Calu3 (cell line): ENCODE measurements at regions not wholly inside any gene's neighbourhood (a gene's known extent, or its start where the extent isn't known, plus 50 kb on each side); places are given as distances from the start of the nearest gene placed in this dataset.

Experiments used
- BruUV-seq: library from RNA; stranded (reverse); fragments of 400-500 nt; replicated peaks from 2 replicates; lab custom pipeline; 2021; lab: Mats Ljungman, UMichigan
- CTCF ChIA-PET: fragments of 300-600 bp; sonication (Branson Sonifier 250); formaldehyde crosslinking; loops from one replicate; lab custom pipeline; 2022; ENCODE audit warnings: antibody characterized with exemption; lab: Charles Lee
- DNase-seq: peaks from one replicate; pipeline ENCODE4 v3.0.0; 2022
- H3K27ac Mint-ChIP-seq: one replicate; pipeline ENCODE4 v1.8.0; 2022; ENCODE audit warnings: mixed read lengths; ENCODE audit not compliant: unreplicated experiment
- H3K27me3 Mint-ChIP-seq: one replicate; pipeline ENCODE4 v1.8.0; 2022; ENCODE audit warnings: mixed read lengths; ENCODE audit not compliant: unreplicated experiment
- H3K36me3 Mint-ChIP-seq: one replicate; pipeline ENCODE4 v1.8.0; 2022; ENCODE audit warnings: mild to moderate bottlenecking, moderate library complexity, mixed read lengths; ENCODE audit not compliant: insufficient read depth, unreplicated experiment
- H3K4me1 Mint-ChIP-seq: one replicate; pipeline ENCODE4 v1.8.0; 2022; ENCODE audit warnings: mild to moderate bottlenecking, low read depth, mixed read lengths; ENCODE audit not compliant: unreplicated experiment
- H3K4me3 Mint-ChIP-seq: one replicate; pipeline ENCODE4 v1.8.0; 2022; ENCODE audit warnings: mild to moderate bottlenecking, low read depth, moderate library complexity, mixed read lengths; ENCODE audit not compliant: unreplicated experiment
- H3K9me3 Mint-ChIP-seq: one replicate; pipeline ENCODE4 v1.8.0; 2022; ENCODE audit warnings: low read depth, mixed read lengths; ENCODE audit not compliant: unreplicated experiment
- CTCF ChIP-seq: fragments of 200-600 bp; IDR thresholded peaks from one replicate; pipeline ENCODE4 v1.8.0; 2022; ENCODE audit warnings: antibody characterized with exemption; ENCODE audit not compliant: unreplicated experiment
- intact Hi-C: fragments of 100-400 bp; cut with micrococcal nuclease; formaldehyde crosslinking; loops from one replicate; pipeline ENCODE4 v1.10.0; 2022; ENCODE audit not compliant: unreplicated experiment

GRCh38 chr1:194598098-194598497, 1411.7 kb upstream of the B3GALT2 start:
- BruUV-seq, result no TSS peak
- DNase-seq, result no peak
- Mint-ChIP-seq H3K36me3 (no peaks in the 10 kb centered on the region), H3K27me3 (no peaks in the 10 kb centered on the region), H3K4me3 (no peak overlapping the region), H3K4me1 (no peaks in the 10 kb centered on the region), H3K27ac (no peak overlapping the region), H3K9me3 (no peaks in the 10 kb centered on the region)
- TF ChIP-seq CTCF, result no peak
- intact Hi-C loops, result no loop called here
- CTCF ChIA-PET, result no interaction called here

GRCh38 chr1:194586302-194586701, 1399.9 kb upstream of the B3GALT2 start:
- TF ChIP-seq CTCF, result no peak
- CTCF ChIA-PET, result no interaction called here
- intact Hi-C loops, result no loop called here
- Mint-ChIP-seq H3K27me3 (no peaks in the 10 kb centered on the region), H3K36me3 (no peaks in the 10 kb centered on the region), H3K4me1 (no peaks in the 10 kb centered on the region), H3K27ac (no peak overlapping the region), H3K9me3 (no peaks in the 10 kb centered on the region), H3K4me3 (no peak overlapping the region)
- BruUV-seq, result no TSS peak
- no peak for DNase-seq

GRCh38 chr1:194584052-194584451, 1397.6 kb upstream of the B3GALT2 start:
- no peaks in the 10 kb centered on the region for H3K27me3 Mint-ChIP-seq
- H3K9me3 Mint-ChIP-seq, result no peaks in the 10 kb centered on the region
- no peaks in the 10 kb centered on the region for H3K36me3 Mint-ChIP-seq
- no peak for TF ChIP-seq CTCF
- H3K27ac Mint-ChIP-seq, result no peak overlapping the region
- DNase-seq, result no peak
- CTCF ChIA-PET, result no interaction called here
- no TSS peak for BruUV-seq
- intact Hi-C loops, result no loop called here
- H3K4me1 Mint-ChIP-seq, result no peaks in the 10 kb centered on the region
- H3K4me3 Mint-ChIP-seq, result no peak overlapping the region

- Mint-ChIP-seq H3K27ac (no peak overlapping the region), H3K9me3 (no peaks in the 10 kb centered on the region), H3K27me3 (no peaks in the 10 kb centered on the region), H3K4me1 (no peaks in the 10 kb centered on the region), H3K36me3 (no peaks in the 10 kb centered on the region), H3K4me3 (no peak overlapping the region)
- no peak for TF ChIP-seq CTCF
- intact Hi-C loops, result no loop called here
- BruUV-seq, result no TSS peak
- no peak for DNase-seq
- CTCF ChIA-PET, result no interaction called here
Observed at GRCh38 chr1:194570476-194570875, 1384.1 kb upstream of the B3GALT2 start.
